H4 (cell line): ENCODE measurements at regions not wholly inside any gene's neighbourhood (a gene's known extent, or its start where the extent isn't known, plus 50 kb on each side); places are given as distances from the start of the nearest gene placed in this dataset.
A peak's percentile ranks its signal among the peaks of the same experiment; 100 is the strongest.
"Not testable (repeated sequence)": the region's sequence is repeated elsewhere in the genome, so short reads cannot be mapped to it uniquely, and the experiment has no call there.

Experiments used
- DNase-seq: peaks from one replicate; pipeline ENCODE4 v3.0.0-alpha.2; 2015; ENCODE audit warnings: low spot score

GRCh38 chr21:17264182-17264581, 248.7 kb upstream of the CXADR start:
- peak; percentile 17 for DNase-seq

DNA sequence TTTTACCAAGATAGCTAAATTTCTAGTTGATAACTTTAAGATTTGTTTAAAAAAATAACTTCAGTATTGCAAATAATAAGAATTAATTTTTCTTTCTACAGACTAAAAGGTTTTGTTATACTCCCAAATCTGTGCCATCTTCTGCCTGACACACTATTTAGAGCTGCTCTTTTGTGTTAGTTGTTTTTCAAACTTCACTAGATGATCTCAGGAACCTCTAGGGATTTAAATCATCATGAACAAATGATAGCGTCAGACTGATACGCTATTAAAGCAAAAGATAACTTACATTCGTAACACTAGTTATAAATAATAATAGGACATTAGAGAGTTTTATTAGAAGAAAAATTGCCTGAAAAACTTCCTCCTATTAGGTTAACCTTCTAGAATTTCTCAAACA, 243.1 kb upstream of the CXADR start:
- no peak for DNase-seq

GRCh38 chr21:17270229-17270628, 242.6 kb upstream of the CXADR start:
- DNase-seq: peak; percentile 74

- DNase-seq: no peak
Observed at GRCh38 chr21:17279663-17280062, 233.2 kb upstream of the CXADR start.

DNA sequence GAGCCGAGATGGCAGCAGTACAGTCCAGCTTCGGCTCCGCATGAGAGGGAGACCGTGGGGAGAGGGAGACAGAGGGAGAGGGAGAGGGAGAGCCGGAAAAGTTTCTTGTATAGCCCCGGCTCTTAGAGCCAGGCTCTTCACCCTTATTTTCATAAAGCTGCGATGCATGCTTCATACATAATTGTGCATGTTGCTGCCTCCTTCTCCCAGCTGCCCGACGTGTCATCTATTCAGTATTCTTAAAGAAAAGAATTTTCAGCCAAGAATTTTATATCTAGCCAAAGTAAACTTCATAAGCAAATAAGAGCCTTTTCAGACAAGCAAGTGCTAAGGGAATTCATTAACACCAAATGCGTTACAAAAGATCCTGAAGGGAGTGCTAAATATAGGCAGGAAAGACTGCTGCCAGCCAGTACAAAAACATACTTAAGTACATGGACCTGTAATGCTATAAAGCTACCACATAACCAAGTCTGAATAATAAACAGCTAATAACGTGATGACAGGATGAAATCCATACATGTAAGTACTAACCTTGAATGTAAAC, 219.8 kb upstream of the CXADR start:
- not testable (repeated sequence) for DNase-seq

DNA sequence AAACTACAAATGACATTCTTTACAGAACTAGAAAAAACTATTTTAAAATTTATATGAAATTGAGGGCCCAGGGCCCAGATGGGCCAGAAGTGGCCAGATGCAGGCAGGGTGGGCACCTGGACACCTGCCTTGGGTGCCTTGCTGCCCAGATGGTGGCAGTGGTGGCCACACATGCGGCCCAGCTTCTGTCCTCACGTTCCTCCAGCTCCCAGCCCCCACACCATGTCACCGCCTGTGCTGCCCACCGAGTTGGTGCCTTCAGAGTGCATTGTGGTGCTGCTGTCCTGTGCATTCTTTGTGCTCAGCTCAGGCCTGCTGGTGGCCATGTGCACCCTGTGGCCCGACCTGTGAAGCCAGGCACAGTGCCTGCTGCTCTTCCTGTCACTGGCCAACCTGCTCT, 216.8 kb upstream of the CXADR start:
- DNase-seq: no peak

GRCh38 chr21:17299576-17299975, 213.3 kb upstream of the CXADR start:
- DNase-seq: not testable (repeated sequence)

- DNase-seq: not testable (repeated sequence)
Observed at GRCh38 chr21:17327715-17328114, 185.1 kb upstream of the CXADR start.

DNA sequence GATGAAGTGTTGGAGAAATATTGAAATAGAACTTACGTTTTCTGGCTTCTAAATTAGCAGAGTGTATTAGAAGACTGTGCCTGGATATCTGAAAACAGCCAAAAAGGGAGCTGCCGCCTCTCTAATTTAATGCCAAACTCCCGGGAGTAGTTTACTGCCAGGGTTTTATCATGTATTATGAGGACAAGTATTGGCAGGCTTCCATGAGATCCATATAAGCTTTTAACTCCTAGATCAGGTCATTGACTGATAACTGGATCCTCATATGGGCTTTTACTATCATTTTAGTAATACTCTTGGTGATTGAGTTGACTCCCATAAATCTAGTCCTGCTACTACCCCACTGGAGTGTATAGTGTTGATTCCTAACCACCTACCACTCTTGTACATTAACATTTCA, 178.4 kb upstream of the CXADR start:
- no peak for DNase-seq

DNA sequence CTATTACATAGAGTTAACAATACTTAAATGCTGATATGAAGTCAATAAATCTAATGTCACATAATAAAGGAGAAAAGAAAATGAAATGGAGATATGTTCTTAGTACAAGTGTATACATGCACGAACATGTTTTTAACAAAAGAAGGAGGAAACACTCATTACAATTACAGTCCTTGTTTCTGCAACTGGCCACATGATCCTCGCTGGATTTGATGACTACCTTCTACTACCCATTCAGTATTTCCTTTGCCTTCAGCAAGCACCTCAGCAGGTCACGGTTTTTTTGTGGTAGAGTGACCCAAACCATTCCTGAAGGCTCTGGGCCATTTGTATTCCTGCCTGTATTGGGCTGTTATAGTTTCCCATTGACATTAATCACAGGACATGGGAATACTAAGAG, 172.8 kb upstream of the CXADR start:
- DNase-seq: no peak

DNA sequence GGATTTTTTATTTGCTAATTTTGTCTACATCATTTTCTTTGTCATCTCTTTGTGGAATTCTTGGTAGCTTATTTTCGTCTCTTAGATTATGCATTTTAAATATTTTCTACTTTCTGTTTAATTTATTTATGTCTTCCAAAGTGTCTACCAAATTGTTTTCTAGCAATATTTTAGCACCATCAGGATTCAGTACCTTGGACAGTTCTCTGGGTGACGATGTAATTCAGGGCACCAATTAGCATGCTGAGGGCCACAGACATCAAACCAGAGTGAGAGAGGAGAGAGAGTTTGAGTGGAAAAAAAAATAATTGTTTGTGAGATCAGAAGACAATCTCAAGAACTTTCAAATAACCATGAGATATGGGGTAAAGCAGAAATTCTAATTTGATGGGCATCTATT, 169.8 kb upstream of the CXADR start:
- DNase-seq: no peak

DNA sequence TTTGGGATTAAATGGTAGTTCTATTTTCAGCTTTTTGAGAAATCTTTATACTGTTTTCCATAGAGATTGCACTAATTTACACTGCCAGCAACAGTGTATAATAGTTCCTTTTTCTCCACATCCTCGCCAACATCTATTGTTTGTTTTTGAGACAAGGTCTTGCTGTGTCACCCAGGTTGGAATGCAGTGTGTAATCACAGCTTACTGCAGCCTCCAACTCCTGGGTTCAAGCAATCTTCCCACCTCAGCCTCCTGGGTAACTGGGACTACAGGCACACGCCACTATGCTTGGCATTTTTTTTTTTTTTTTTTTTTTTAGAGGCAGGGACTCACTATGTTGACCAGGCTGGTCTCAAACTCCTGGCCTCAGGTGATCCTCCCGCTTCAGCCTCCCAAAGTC, 164.5 kb upstream of the CXADR start:
- DNase-seq: no peak

- DNase-seq: no peak
Observed at GRCh38 chr21:17348849-17349248, 164.0 kb upstream of the CXADR start.

GRCh38 chr21:17351766-17352165, 161.1 kb upstream of the CXADR start:
- DNase-seq: no peak

- no peak for DNase-seq
Observed at GRCh38 chr21:17352996-17353655, 159.7 kb upstream of the CXADR start.

GRCh38 chr21:17359781-17360180, 153.1 kb upstream of the CXADR start:
- DNase-seq: no peak

- DNase-seq: no peak
Observed at GRCh38 chr21:17368748-17369363, 144.0 kb upstream of the CXADR start.

GRCh38 chr21:17370263-17370662, 142.6 kb upstream of the CXADR start:
- no peak for DNase-seq

DNA sequence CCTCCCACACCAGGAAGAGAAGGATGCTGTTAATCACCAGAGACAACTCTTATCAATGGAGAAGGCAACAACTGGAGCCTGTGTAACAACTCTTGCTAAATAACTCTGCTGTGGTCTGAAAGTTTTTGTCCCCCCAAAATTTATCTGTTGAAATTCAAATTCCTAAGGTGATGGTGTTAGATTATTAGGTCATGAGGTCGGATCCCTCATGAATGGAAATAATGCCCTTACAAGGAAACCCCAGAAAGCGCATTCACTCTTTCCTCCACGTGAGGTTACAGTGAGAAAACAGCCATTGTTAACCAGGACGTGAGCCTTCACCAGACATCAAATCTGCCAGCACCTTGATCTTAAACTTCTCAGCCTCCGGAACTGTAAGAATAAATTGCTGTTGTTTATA, 141.9 kb upstream of the CXADR start:
- no peak for DNase-seq

DNA sequence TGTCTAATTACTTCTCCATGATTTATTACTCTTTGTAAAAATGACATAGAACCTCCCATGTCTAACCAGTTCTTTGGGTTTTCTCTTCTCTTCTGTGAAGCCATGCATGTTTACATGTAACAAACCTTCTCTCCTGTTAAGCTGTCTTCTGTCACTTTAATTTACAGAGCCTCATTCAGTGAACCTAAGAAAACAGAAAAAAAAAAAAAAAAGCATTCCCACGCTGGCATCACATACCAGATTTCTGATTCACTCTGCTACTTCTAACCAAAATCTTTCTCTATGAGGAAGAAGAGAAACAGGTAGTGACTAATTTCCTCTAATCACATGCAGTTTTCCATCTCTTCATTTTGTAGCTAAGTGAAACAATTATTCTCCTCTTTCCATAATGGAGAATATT, 141.4 kb upstream of the CXADR start:
- peak; percentile 58 for DNase-seq

GRCh38 chr21:17372200-17372599, 140.6 kb upstream of the CXADR start:
- DNase-seq: no peak

DNA sequence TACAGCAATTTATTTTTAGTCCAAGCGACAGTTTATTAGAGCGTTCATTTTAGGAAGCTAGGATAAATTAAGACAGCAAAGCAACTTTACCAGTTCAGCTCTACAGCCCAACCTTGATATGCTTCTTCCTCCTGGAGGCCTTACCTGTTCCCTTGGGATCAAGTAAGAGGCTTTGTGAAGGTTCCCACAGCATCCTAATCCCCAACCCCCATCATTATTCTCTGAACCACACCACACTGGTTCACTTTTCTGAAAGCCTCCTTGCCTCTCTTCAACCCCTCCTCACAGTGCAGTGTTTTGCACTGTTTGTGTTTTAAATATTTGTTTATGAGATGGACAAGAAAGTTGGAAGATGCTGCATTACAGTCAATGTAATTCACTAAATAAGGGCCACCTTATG, 126.3 kb upstream of the CXADR start:
- DNase-seq: no peak

GRCh38 chr21:17387030-17387617, 125.7 kb upstream of the CXADR start:
- peak; percentile 58 for DNase-seq
